GM18502 (cell line): ENCODE measurements at regions not wholly inside any gene's neighbourhood (a gene's known extent, or its start where the extent isn't known, plus 50 kb on each side); places are given as distances from the start of the nearest gene placed in this dataset.

ENCODE experiments used
- ATAC-seq: cut with Tn5 transposase; IDR thresholded peaks from one replicate; pipeline ENCODE4 v1.9.1; 2021; ENCODE audit warnings: mild to moderate bottlenecking; ENCODE audit not compliant: unreplicated experiment, poor library complexity

- no peak for ATAC-seq
Measured at GRCh38 chr3:67901681-67902080, 247.3 kb upstream of the SUCLG2 start.

GRCh38 chr3:67898916-67899315 is 244.5 kb upstream of the SUCLG2 start:
- ATAC-seq: no peak

GRCh38 chr3:67897351-67898336 is 243.2 kb upstream of the SUCLG2 start:
- no peak for ATAC-seq

- ATAC-seq: no peak
Measured at GRCh38 chr3:67896130-67896529, 241.7 kb upstream of the SUCLG2 start.

- ATAC-seq: no peak
Measured at GRCh38 chr3:67894510-67894909, 240.1 kb upstream of the SUCLG2 start.

GRCh38 chr3:67884345-67884744 is 229.9 kb upstream of the SUCLG2 start:
- ATAC-seq: no peak

GRCh38 chr3:67883766-67884165 is 229.4 kb upstream of the SUCLG2 start:
- no peak for ATAC-seq

GRCh38 chr3:67882981-67883380 is 228.6 kb upstream of the SUCLG2 start:
- ATAC-seq: no peak

- ATAC-seq: no peak
Measured at GRCh38 chr3:67876261-67876660, 221.8 kb upstream of the SUCLG2 start.

- ATAC-seq: no peak
Measured at GRCh38 chr3:67875858-67876257, 221.4 kb upstream of the SUCLG2 start.

- ATAC-seq: no peak
Measured at GRCh38 chr3:67875338-67875737, 220.9 kb upstream of the SUCLG2 start.

- no peak for ATAC-seq
Measured at GRCh38 chr3:67870477-67870876, 216.1 kb upstream of the SUCLG2 start.

- no peak for ATAC-seq
Measured at GRCh38 chr3:67866571-67866970, 212.2 kb upstream of the SUCLG2 start.

- ATAC-seq: no peak
Measured at GRCh38 chr3:67864587-67865183, 210.3 kb upstream of the SUCLG2 start.

- no peak for ATAC-seq
Measured at GRCh38 chr3:67863869-67864268, 209.5 kb upstream of the SUCLG2 start.

- no peak for ATAC-seq
Measured at GRCh38 chr3:67860429-67860828, 206.0 kb upstream of the SUCLG2 start.

- no peak for ATAC-seq
Measured at GRCh38 chr3:67858492-67858891, 204.1 kb upstream of the SUCLG2 start.

GRCh38 chr3:67856718-67857117 is 202.3 kb upstream of the SUCLG2 start:
- ATAC-seq: no peak

GRCh38 chr3:67854663-67855062 is 200.3 kb upstream of the SUCLG2 start:
- ATAC-seq: no peak

- ATAC-seq: no peak
Measured at GRCh38 chr3:67853520-67853919, 199.1 kb upstream of the SUCLG2 start.

- ATAC-seq: no peak
Measured at GRCh38 chr3:67848299-67848698, 193.9 kb upstream of the SUCLG2 start.

- no peak for ATAC-seq
Measured at GRCh38 chr3:67846166-67846565, 191.8 kb upstream of the SUCLG2 start.
